Esophagus squamous epithelium (tissue), 5 donors: ENCODE measurements at regions not wholly inside any gene's neighbourhood (a gene's known extent, or its start where the extent isn't known, plus 50 kb on each side); places are given as distances from the start of the nearest gene placed in this dataset.

Source experiments
- DNase-seq: peaks from one replicate; lab custom pipeline; 2025; lab: John Stamatoyannopoulos, UW
- H3K27ac ChIP-seq, 4 donors: fragments of 200-600 bp; sonication (generic); one replicate each; pipeline ENCODE4 v1.5.1; 2016 to 2019; ENCODE audit warnings: mild to moderate bottlenecking in 1 of 4
- H3K27me3 ChIP-seq, 4 donors: fragments of 200-600 bp; sonication (generic); 1 replicate in 3 of 4; 2 replicates in 1 of 4; pipeline versions ENCODE4 v1.5.1 to v1.6.0; 2017 to 2021; ENCODE audit warnings: antibody characterized with exemption in 1 of 4
- H3K36me3 ChIP-seq, 3 donors: fragments of 200-600 bp; sonication (generic); one replicate each; pipeline ENCODE4 v1.5.1; 2016 to 2019
- H3K4me1 ChIP-seq, 3 donors: fragments of 200-600 bp; sonication (generic); one replicate each; pipeline ENCODE4 v1.5.1; 2017 to 2019
- H3K4me3 ChIP-seq, 4 donors: fragments of 200-600 bp; sonication (generic); 1 replicate in 3 of 4; 2 replicates in 1 of 4; pipeline ENCODE4 v1.5.1; 2016 to 2019; ENCODE audit warnings: mild to moderate bottlenecking in 2 of 4, moderate library complexity in 1 of 4
- H3K9me3 ChIP-seq, 3 donors: fragments of 200-600 bp; sonication (generic); one replicate each; pipeline ENCODE4 v1.5.1; 2016 to 2019
- CTCF ChIP-seq, 6 experiments: fragments of 450-650 bp in 4 of 6; fragments of 200-600 bp in 2 of 6; sonication (generic) in 2 of 6; IDR thresholded peaks; one replicate each; pipeline ENCODE4 v1.5.1; 2016 to 2019; ENCODE audit warnings: antibody characterized with exemption in 6 of 6, mild to moderate bottlenecking in 4 of 6, moderate library complexity in 4 of 6
- POLR2A ChIP-seq, 4 donors: fragments of 450-650 bp; IDR thresholded peaks; one replicate each; pipeline ENCODE4 v1.6.1; 2017; ENCODE audit warnings: antibody characterized with exemption in 4 of 4, mild to moderate bottlenecking in 4 of 4, moderate library complexity in 3 of 4
- WGBS, 2 donors: methylation state at CpG; one replicate each; pipeline ENCODE4 v1.1.5; 2018; 5-methylcytosine and 5-hydroxymethylcytosine counted together
- intact Hi-C: fragments of 100-400 bp; cut with DNase I; formaldehyde crosslinking; loops from one replicate; pipeline ENCODE4 v1.15.0; 2022
- donor health status: DM: yes; HTN: yes; CAD: no.

GRCh38 chr11:90916706-90917105 lies 693.9 kb upstream of the CHORDC1 start:
- Histone ChIP-seq H3K27me3 (no peaks in the 10 kb centered on the region), H3K4me1 (no peaks in the 10 kb centered on the region), H3K9me3 (no peaks in the 10 kb centered on the region), H3K27ac (no peak overlapping the region), H3K36me3 (no peaks in the 10 kb centered on the region), H3K4me3 (no peak overlapping the region)
- intact Hi-C loops = no loop called here
- DNase-seq = no peak
- TF ChIP-seq POLR2A (IDR thresholded peaks at IDR 0.05) (no peak), CTCF (IDR thresholded peaks at IDR 0.05) (no peak)

GRCh38 chr11:90913131-90913668 lies 690.4 kb upstream of the CHORDC1 start:
- H3K27me3 ChIP-seq = no peaks in the 10 kb centered on the region
- H3K4me3 ChIP-seq = no peak overlapping the region
- H3K4me1 ChIP-seq = no peaks in the 10 kb centered on the region
- no peak overlapping the region for H3K27ac ChIP-seq
- no peaks in the 10 kb centered on the region for H3K36me3 ChIP-seq
- 59 to 72% methylated on average over 2 of the region's 2 CpGs for WGBS, 2 donors
- TF ChIP-seq CTCF (IDR thresholded peaks at IDR 0.05) (no peak), POLR2A (IDR thresholded peaks at IDR 0.05) (no peak)
- H3K9me3 ChIP-seq = no peaks in the 10 kb centered on the region
- DNase-seq = no peak
- intact Hi-C loops = no loop called here

GRCh38 chr11:90912631-90913030 lies 689.8 kb upstream of the CHORDC1 start:
- Histone ChIP-seq H3K4me3 (no peak overlapping the region), H3K27ac (no peak overlapping the region), H3K4me1 (no peaks in the 10 kb centered on the region), H3K9me3 (no peaks in the 10 kb centered on the region), H3K27me3 (no peaks in the 10 kb centered on the region), H3K36me3 (no peaks in the 10 kb centered on the region)
- WGBS, 2 donors = 70 to 82% methylated on average over 5 of the region's 5 CpGs
- no peak for DNase-seq
- intact Hi-C loops = no loop called here
- no peak for TF ChIP-seq POLR2A (IDR thresholded peaks at IDR 0.05)
- TF ChIP-seq CTCF (IDR thresholded peaks at IDR 0.05) = no peak

- H3K36me3 ChIP-seq = no peaks in the 10 kb centered on the region
- no peaks in the 10 kb centered on the region for H3K27me3 ChIP-seq
- no peaks in the 10 kb centered on the region for H3K9me3 ChIP-seq
- no peak for DNase-seq
- TF ChIP-seq POLR2A (IDR thresholded peaks at IDR 0.05) (no peak), CTCF (IDR thresholded peaks at IDR 0.05) (no peak)
- 61 to 77% methylated on average over 2 of the region's 2 CpGs for WGBS, 2 donors
- intact Hi-C loops = no loop called here
- no peaks in the 10 kb centered on the region for H3K4me1 ChIP-seq
- no peak overlapping the region for H3K27ac ChIP-seq
- no peak overlapping the region for H3K4me3 ChIP-seq
Observed at GRCh38 chr11:90911192-90911591, 688.3 kb upstream of the CHORDC1 start.

GRCh38 chr11:90908074-90908473 lies 685.2 kb upstream of the CHORDC1 start:
- Histone ChIP-seq H3K36me3 (no peaks in the 10 kb centered on the region), H3K27me3 (no peaks in the 10 kb centered on the region), H3K4me3 (no peak overlapping the region), H3K4me1 (no peaks in the 10 kb centered on the region), H3K9me3 (no peaks in the 10 kb centered on the region), H3K27ac (no peak overlapping the region)
- no peak for DNase-seq
- intact Hi-C loops = no loop called here
- WGBS, 2 donors = 41 to 82% methylated on average over 3 of the region's 3 CpGs
- TF ChIP-seq CTCF (IDR thresholded peaks at IDR 0.05) (no peak), POLR2A (IDR thresholded peaks at IDR 0.05) (no peak)
